AG10803 (cell line): ENCODE measurements at regions not wholly inside any gene's neighbourhood (a gene's known extent, or its start where the extent isn't known, plus 50 kb on each side); places are given as distances from the start of the nearest gene placed in this dataset.
A peak's percentile ranks its signal among the peaks of the same experiment; 100 is the strongest.
"Not testable (repeated sequence)": the region's sequence is repeated elsewhere in the genome, so short reads cannot be mapped to it uniquely, and the experiment has no call there.

ENCODE experiments used
- DNase-seq: peaks from one replicate; pipeline ENCODE4 v3.0.0; 2010; ENCODE audit warnings: low read depth
- H3K4me3 ChIP-seq: 2 replicates; pipeline ENCODE4 v1.5.1; 2011; ENCODE audit warnings: mild to moderate bottlenecking, low read length, control low read depth
- CTCF ChIP-seq: conservative IDR thresholded peaks from 2 replicates; pipeline ENCODE4 v1.5.1; 2011; ENCODE audit warnings: mild to moderate bottlenecking, low read length, control low read depth, inconsistent platforms

- DNase-seq: no peak
- H3K4me3 ChIP-seq: no peak overlapping the region
- TF ChIP-seq CTCF: no peak
Observed at GRCh38 chr14:22105006-22105623, 431.5 kb upstream of the OR4E1 start.

GRCh38 chr14:22100764-22101120, 427.1 kb upstream of the OR4E1 start:
- not testable (repeated sequence) for DNase-seq, H3K4me3 ChIP-seq

GRCh38 chr14:22099942-22100763, 426.5 kb upstream of the OR4E1 start:
- H3K4me3 ChIP-seq: no peak overlapping the region
- DNase-seq: peak; percentile 5
- peak; percentile 20; the same call in 1 of the 2 replicates for TF ChIP-seq CTCF

- no peak for TF ChIP-seq CTCF
- DNase-seq: no peak
- no peak overlapping the region for H3K4me3 ChIP-seq
Observed at GRCh38 chr14:22098435-22098834, 424.8 kb upstream of the OR4E1 start.

GRCh38 chr14:22097586-22098292, 424.1 kb upstream of the OR4E1 start:
- H3K4me3 ChIP-seq: no peak overlapping the region
- DNase-seq: no peak
- no peak for TF ChIP-seq CTCF

- DNase-seq: no peak
- no peak overlapping the region for H3K4me3 ChIP-seq
- no peak for TF ChIP-seq CTCF
Observed at GRCh38 chr14:22097072-22097471, 423.5 kb upstream of the OR4E1 start.

- no peak for DNase-seq
- no peak overlapping the region for H3K4me3 ChIP-seq
- no peak for TF ChIP-seq CTCF
Observed at GRCh38 chr14:22096514-22096895, 422.9 kb upstream of the OR4E1 start.
